CD4-positive, CD25-positive, alpha-beta regulatory T cell (primary cell): ENCODE measurements at regions not wholly inside any gene's neighbourhood (a gene's known extent, or its start where the extent isn't known, plus 50 kb on each side); places are given as distances from the start of the nearest gene placed in this dataset.

Experiments
- ATAC-seq, 2 donors: fragments of 150-1000 bp; cut with Tn5 transposase; one replicate each; pipeline ENCODE4 v1.10.0; 2021; ENCODE audit warnings: low read depth in 2 of 2, moderate number of reproducible peaks in 2 of 2, moderate library complexity in 1 of 2
- DNase-seq, 3 donors: peaks; one replicate each; pipeline versions ENCODE4 v3.0.0 to v3.0.0-alpha.2; 2012 to 2022; ENCODE audit warnings: mixed read lengths in 1 of 3
- H3K27ac ChIP-seq: one replicate; pipeline ENCODE4 v1.7.0; 2013; ENCODE audit warnings: mild to moderate bottlenecking, low read length; ENCODE audit not compliant: insufficient read depth, poor library complexity, severe bottlenecking
- H3K27me3 ChIP-seq: one replicate; pipeline ENCODE4 v1.7.0; 2013; ENCODE audit warnings: low read length; ENCODE audit not compliant: control insufficient read depth, insufficient read depth
- H3K36me3 ChIP-seq: one replicate; pipeline ENCODE4 v1.7.0; 2013; ENCODE audit warnings: mild to moderate bottlenecking, low read length, moderate library complexity; ENCODE audit not compliant: control insufficient read depth, insufficient read depth
- H3K4me1 ChIP-seq: 2 replicates; pipeline ENCODE4 v1.7.0; 2013; ENCODE audit warnings: mild to moderate bottlenecking, low read length; ENCODE audit not compliant: insufficient read depth, control insufficient read depth, poor library complexity, severe bottlenecking
- H3K4me3 ChIP-seq: one replicate; pipeline ENCODE4 v1.7.0; 2013; ENCODE audit warnings: low read depth, mild to moderate bottlenecking, low read length, moderate library complexity
- H3K9me3 ChIP-seq, 2 experiments: 1 replicate in 1 of 2; 2 replicates in 1 of 2; pipeline ENCODE4 v1.7.0; 2013; ENCODE audit warnings: low read length in 2 of 2, mild to moderate bottlenecking in 1 of 2, moderate library complexity in 1 of 2; ENCODE audit not compliant: control insufficient read depth in 2 of 2
- H3K27ac Mint-ChIP-seq, 3 donors: one replicate each; pipeline ENCODE4 v1.8.0; 2020 to 2022; ENCODE audit warnings: mild to moderate bottlenecking in 3 of 3, mixed read lengths in 3 of 3, moderate library complexity in 2 of 3
- H3K27me3 Mint-ChIP-seq: one replicate; pipeline ENCODE4 v1.8.0; 2022; ENCODE audit warnings: mild to moderate bottlenecking, mixed read lengths
- H3K36me3 Mint-ChIP-seq: one replicate; pipeline ENCODE4 v1.8.0; 2020; ENCODE audit warnings: mixed read lengths
- H3K4me1 Mint-ChIP-seq, 4 donors: one replicate each; pipeline ENCODE4 v1.8.0; 2020 to 2022; ENCODE audit warnings: mixed read lengths in 4 of 4, mild to moderate bottlenecking in 1 of 4
- H3K4me3 Mint-ChIP-seq, 4 donors: one replicate each; pipeline ENCODE4 v1.8.0; 2020 to 2022; ENCODE audit warnings: mild to moderate bottlenecking in 4 of 4, mixed read lengths in 4 of 4, moderate library complexity in 3 of 4
- H3K9me3 Mint-ChIP-seq, 7 donors: one replicate each; pipeline ENCODE4 v1.8.0; 2020 to 2022; ENCODE audit warnings: mixed read lengths in 7 of 7, mild to moderate bottlenecking in 3 of 7, moderate library complexity in 2 of 7

GRCh38 chr6:147750413-147750812 lies 241.9 kb downstream of the SAMD5 start:
- Histone ChIP-seq H3K4me1 (no peaks in the 10 kb centered on the region), H3K27me3 (no peaks in the 10 kb centered on the region), H3K36me3 (no peaks in the 10 kb centered on the region), H3K4me3 (no peak overlapping the region), H3K27ac (no peak overlapping the region), H3K9me3 (no peaks in the 10 kb centered on the region)
- ATAC-seq (no peak), DNase-seq (no peak)
- H3K36me3 Mint-ChIP-seq = no peaks in the 10 kb centered on the region
- H3K9me3 Mint-ChIP-seq = peaks cover 0 to 4% (median 0%) of the 10 kb centered on the region in 7 donors
- no peaks in the 10 kb centered on the region for H3K4me1 Mint-ChIP-seq
- no peak overlapping the region for H3K27ac Mint-ChIP-seq
- H3K4me3 Mint-ChIP-seq = no peak overlapping the region
- H3K27me3 Mint-ChIP-seq = no peaks in the 10 kb centered on the region

GRCh38 chr6:147751232-147751631 lies 242.7 kb downstream of the SAMD5 start:
- no peaks in the 10 kb centered on the region for H3K27me3 Mint-ChIP-seq
- no peaks in the 10 kb centered on the region for H3K36me3 ChIP-seq
- H3K9me3 ChIP-seq = no peaks in the 10 kb centered on the region
- H3K27ac Mint-ChIP-seq = no peak overlapping the region
- H3K9me3 Mint-ChIP-seq = peaks cover 0 to 4% (median 0%) of the 10 kb centered on the region in 7 donors
- H3K4me1 Mint-ChIP-seq = no peaks in the 10 kb centered on the region
- ATAC-seq = no peak
- no peak overlapping the region for H3K4me3 ChIP-seq
- no peaks in the 10 kb centered on the region for H3K4me1 ChIP-seq
- no peaks in the 10 kb centered on the region for H3K27me3 ChIP-seq
- H3K36me3 Mint-ChIP-seq = no peaks in the 10 kb centered on the region
- no peak overlapping the region for H3K4me3 Mint-ChIP-seq
- H3K27ac ChIP-seq = no peak overlapping the region
- no peak for DNase-seq

GRCh38 chr6:147752689-147753403 lies 244.4 kb downstream of the SAMD5 start:
- Histone ChIP-seq H3K27ac (no peak overlapping the region), H3K9me3 (no peaks in the 10 kb centered on the region), H3K4me3 (no peak overlapping the region), H3K4me1 (no peaks in the 10 kb centered on the region), H3K27me3 (no peaks in the 10 kb centered on the region), H3K36me3 (no peaks in the 10 kb centered on the region)
- Mint-ChIP-seq H3K27ac (no peak overlapping the region), H3K27me3 (no peaks in the 10 kb centered on the region), H3K4me1 (no peaks in the 10 kb centered on the region), H3K9me3 (peaks cover 0 to 4% (median 0%) of the 10 kb centered on the region in 7 donors), H3K36me3 (no peaks in the 10 kb centered on the region), H3K4me3 (no peak overlapping the region)
- ATAC-seq = no peak
- DNase-seq = no peak

GRCh38 chr6:147755999-147756398 lies 247.5 kb downstream of the SAMD5 start:
- no peak overlapping the region for H3K4me3 ChIP-seq
- Mint-ChIP-seq H3K27me3 (no peaks in the 10 kb centered on the region), H3K27ac (no peak overlapping the region), H3K36me3 (no peaks in the 10 kb centered on the region), H3K4me1 (no peaks in the 10 kb centered on the region), H3K4me3 (no peak overlapping the region), H3K9me3 (peaks cover 0 to 3% (median 0%) of the 10 kb centered on the region in 7 donors)
- H3K4me1 ChIP-seq = no peaks in the 10 kb centered on the region
- H3K9me3 ChIP-seq = no peaks in the 10 kb centered on the region
- DNase-seq = no peak
- no peaks in the 10 kb centered on the region for H3K27me3 ChIP-seq
- H3K27ac ChIP-seq = no peak overlapping the region
- H3K36me3 ChIP-seq = no peaks in the 10 kb centered on the region
- ATAC-seq = no peak

- Mint-ChIP-seq H3K4me1 (no peaks in the 10 kb centered on the region), H3K27ac (no peak overlapping the region), H3K27me3 (no peaks in the 10 kb centered on the region), H3K36me3 (no peaks in the 10 kb centered on the region), H3K9me3 (peaks cover 0 to 2% (median 0%) of the 10 kb centered on the region in 7 donors), H3K4me3 (no peak overlapping the region)
- no peak for DNase-seq
- H3K36me3 ChIP-seq = no peaks in the 10 kb centered on the region
- H3K27me3 ChIP-seq = no peaks in the 10 kb centered on the region
- H3K4me1 ChIP-seq = no peaks in the 10 kb centered on the region
- H3K9me3 ChIP-seq = no peaks in the 10 kb centered on the region
- H3K27ac ChIP-seq = no peak overlapping the region
- ATAC-seq = no peak
- H3K4me3 ChIP-seq = no peak overlapping the region
Observed at GRCh38 chr6:147756891-147757290, 248.4 kb downstream of the SAMD5 start.

- Mint-ChIP-seq H3K27me3 (no peaks in the 10 kb centered on the region), H3K27ac (no peak overlapping the region), H3K4me3 (no peak overlapping the region), H3K4me1 (no peaks in the 10 kb centered on the region), H3K36me3 (no peaks in the 10 kb centered on the region), H3K9me3 (peaks cover 0 to 2% (median 0%) of the 10 kb centered on the region in 7 donors)
- Histone ChIP-seq H3K9me3 (no peaks in the 10 kb centered on the region), H3K27ac (no peak overlapping the region), H3K4me3 (no peak overlapping the region), H3K4me1 (no peaks in the 10 kb centered on the region), H3K36me3 (no peaks in the 10 kb centered on the region), H3K27me3 (no peaks in the 10 kb centered on the region)
- ATAC-seq (no peak), DNase-seq (no peak)
Observed at GRCh38 chr6:147757291-147757690, 248.8 kb downstream of the SAMD5 start.

GRCh38 chr6:147758303-147758702 lies 249.8 kb downstream of the SAMD5 start:
- H3K9me3 Mint-ChIP-seq = peaks cover 0 to 2% (median 0%) of the 10 kb centered on the region in 7 donors
- DNase-seq (no peak), ATAC-seq (no peak)
- Histone ChIP-seq H3K36me3 (no peaks in the 10 kb centered on the region), H3K27ac (no peak overlapping the region), H3K4me1 (no peaks in the 10 kb centered on the region), H3K4me3 (no peak overlapping the region), H3K9me3 (no peaks in the 10 kb centered on the region), H3K27me3 (no peaks in the 10 kb centered on the region)
- no peak overlapping the region for H3K27ac Mint-ChIP-seq
- no peaks in the 10 kb centered on the region for H3K36me3 Mint-ChIP-seq
- H3K4me1 Mint-ChIP-seq = no peaks in the 10 kb centered on the region
- no peaks in the 10 kb centered on the region for H3K27me3 Mint-ChIP-seq
- H3K4me3 Mint-ChIP-seq = no peak overlapping the region

- no peak for DNase-seq
- no peaks in the 10 kb centered on the region for H3K9me3 ChIP-seq
- no peaks in the 10 kb centered on the region for H3K36me3 ChIP-seq
- H3K27ac ChIP-seq = no peak overlapping the region
- H3K4me1 ChIP-seq = no peaks in the 10 kb centered on the region
- Mint-ChIP-seq H3K36me3 (no peaks in the 10 kb centered on the region), H3K27ac (no peak overlapping the region), H3K4me3 (no peak overlapping the region), H3K27me3 (no peaks in the 10 kb centered on the region), H3K9me3 (peaks cover 0 to 2% (median 0%) of the 10 kb centered on the region in 7 donors), H3K4me1 (no peaks in the 10 kb centered on the region)
- no peaks in the 10 kb centered on the region for H3K27me3 ChIP-seq
- no peak for ATAC-seq
- H3K4me3 ChIP-seq = no peak overlapping the region
Observed at GRCh38 chr6:147759093-147759492, 250.6 kb downstream of the SAMD5 start.
